ENCODE measurements at regions not wholly inside any gene's neighbourhood (a gene's known extent, or its start where the extent isn't known, plus 50 kb on each side); places are given as distances from the start of the nearest gene placed in this dataset.

DNA sequence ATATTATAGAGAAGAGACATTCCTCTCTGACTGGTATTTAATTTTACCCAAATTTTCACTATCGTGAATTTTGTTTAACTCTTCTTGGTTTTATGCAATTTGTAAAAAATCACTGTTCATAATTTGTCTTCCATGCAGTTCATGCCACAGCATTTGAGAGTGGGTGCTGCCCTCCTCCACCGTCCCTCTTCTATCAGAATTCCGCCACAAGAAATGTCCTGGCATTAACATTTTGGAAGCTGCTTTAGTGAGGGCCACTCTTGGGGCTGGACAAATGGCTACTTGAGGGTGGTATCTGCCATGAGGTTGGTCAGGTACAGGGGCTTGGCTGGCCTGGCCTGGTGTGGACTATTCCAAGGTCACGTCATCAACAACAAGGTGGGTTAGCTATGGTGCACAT is 68.3 kb upstream of the CLDN5 start (continued):
- TF ChIP-seq ELF1 (IDR thresholded peaks at IDR 0.05; ENCODE audit: borderline replicate concordance, low read depth), result no peak
- no peak for TF ChIP-seq FOSL1 (IDR thresholded peaks at IDR 0.05; ENCODE audit: low read depth)
- no peak for TF ChIP-seq TCF7L2 (IDR thresholded peaks at IDR 0.05; ENCODE audit: borderline replicate concordance, extremely low read depth, insufficient read depth, insufficient read length)
- TF ChIP-seq YY1 (IDR thresholded peaks at IDR 0.05; ENCODE audit: extremely low read depth, insufficient replicate concordance, low read depth, low read length), result no peak
- no peak for TF ChIP-seq ZFX (IDR thresholded peaks at IDR 0.05)
- no peak for TF ChIP-seq CBX3 (IDR thresholded peaks at IDR 0.05; ENCODE audit: low read depth)

DNA sequence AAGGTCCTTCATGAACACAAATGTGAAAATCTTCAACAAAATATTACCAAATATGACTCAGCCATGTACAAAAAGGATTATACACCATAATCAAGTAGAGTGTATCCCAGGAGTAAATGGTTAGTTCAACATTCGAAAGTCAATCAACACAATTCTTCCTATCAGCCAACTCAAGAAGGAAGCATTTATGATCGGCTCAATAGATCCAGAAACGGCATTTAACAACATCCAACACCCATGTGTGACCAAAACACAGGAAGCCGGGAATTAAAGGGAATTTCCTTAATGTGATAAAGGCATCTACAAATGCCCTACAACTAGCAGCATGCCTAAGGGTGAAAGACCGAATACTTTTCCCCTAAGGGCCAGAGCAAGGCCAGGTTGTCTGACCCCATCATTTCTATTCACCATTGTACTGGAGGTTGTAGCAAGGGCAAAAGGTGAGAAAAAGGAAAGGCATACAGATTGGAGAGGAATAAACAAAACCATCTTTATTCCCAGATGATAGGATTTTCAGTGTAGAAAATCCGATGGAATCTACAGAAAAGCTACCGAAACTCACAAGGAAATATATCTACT is 69.9 kb upstream of the CLDN5 start:
- ChIA-PET POLR2A (no interaction called here), CTCF (no interaction called here), RAD21 (ENCODE audit: low non-redundant PET in 1 of 2, low total read pairs in 2 of 2, uncharacterized antibody in 2 of 2, unreplicated experiment in 2 of 2) (interaction anchor here in 1 of 2 experiments (0.6 kb wide), 1 partner anchor 32 kb away, joined by 3 read pairs; no protein-coding TSS in a partner anchor)
- ATAC-seq (no peak), DNase-seq (ENCODE audit: low read depth, low spot score) (no peak)
- Histone ChIP-seq H3K36me3 (ENCODE audit: control insufficient read depth in 1 of 2, insufficient read depth in 2 of 2, low read length in 2 of 2) (no peaks in the 10 kb centered on the region), H2AFZ (ENCODE audit: low read depth, low read length, poor library complexity, severe bottlenecking) (no peak overlapping the region), H3K4me2 (ENCODE audit: low read length) (no peak overlapping the region), H3K4me3 (replicated peaks in 1 of 2; ENCODE audit: low read depth in 1 of 2, low read length in 2 of 2) (no peak overlapping the region), H3K79me2 (ENCODE audit: insufficient read depth, low read length) (no peaks in the 10 kb centered on the region), H3K4me1 (ENCODE audit: control insufficient read depth in 1 of 2, insufficient read depth in 2 of 2, low read length in 2 of 2) (peaks cover 0 to 6% of the 10 kb centered on the region in 2 experiments; a peak in 1 of 4 replicates), H4K20me1 (ENCODE audit: insufficient read depth) (no peaks in the 10 kb centered on the region), H3K27me3 (ENCODE audit: insufficient read depth, low read length) (no peaks in the 10 kb centered on the region; the same call in 1 of the 2 replicates), H3K9ac (ENCODE audit: low read length) (no peak overlapping the region), H3K9me2 (ENCODE audit: insufficient read depth) (no peaks in the 10 kb centered on the region), H3K9me3 (ENCODE audit: control insufficient read depth in 1 of 2, insufficient read depth in 1 of 2, low read depth in 1 of 2, low read length in 2 of 2) (no peaks in the 10 kb centered on the region), H3K27ac (ENCODE audit: low read depth, low read length) (no peak overlapping the region)
- intact Hi-C loops (cut with micrococcal nuclease), result no loop called here
- no TSS peak for BruUV-seq (replicated peaks)
- TF ChIP-seq EGR1 (IDR thresholded peaks at IDR 0.05; ENCODE audit: low read depth), result no peak
- no peak for TF ChIP-seq POLR2AphosphoS5 (IDR thresholded peaks at IDR 0.05; ENCODE audit: low read depth, low read length)
- TF ChIP-seq, protein P1, sequence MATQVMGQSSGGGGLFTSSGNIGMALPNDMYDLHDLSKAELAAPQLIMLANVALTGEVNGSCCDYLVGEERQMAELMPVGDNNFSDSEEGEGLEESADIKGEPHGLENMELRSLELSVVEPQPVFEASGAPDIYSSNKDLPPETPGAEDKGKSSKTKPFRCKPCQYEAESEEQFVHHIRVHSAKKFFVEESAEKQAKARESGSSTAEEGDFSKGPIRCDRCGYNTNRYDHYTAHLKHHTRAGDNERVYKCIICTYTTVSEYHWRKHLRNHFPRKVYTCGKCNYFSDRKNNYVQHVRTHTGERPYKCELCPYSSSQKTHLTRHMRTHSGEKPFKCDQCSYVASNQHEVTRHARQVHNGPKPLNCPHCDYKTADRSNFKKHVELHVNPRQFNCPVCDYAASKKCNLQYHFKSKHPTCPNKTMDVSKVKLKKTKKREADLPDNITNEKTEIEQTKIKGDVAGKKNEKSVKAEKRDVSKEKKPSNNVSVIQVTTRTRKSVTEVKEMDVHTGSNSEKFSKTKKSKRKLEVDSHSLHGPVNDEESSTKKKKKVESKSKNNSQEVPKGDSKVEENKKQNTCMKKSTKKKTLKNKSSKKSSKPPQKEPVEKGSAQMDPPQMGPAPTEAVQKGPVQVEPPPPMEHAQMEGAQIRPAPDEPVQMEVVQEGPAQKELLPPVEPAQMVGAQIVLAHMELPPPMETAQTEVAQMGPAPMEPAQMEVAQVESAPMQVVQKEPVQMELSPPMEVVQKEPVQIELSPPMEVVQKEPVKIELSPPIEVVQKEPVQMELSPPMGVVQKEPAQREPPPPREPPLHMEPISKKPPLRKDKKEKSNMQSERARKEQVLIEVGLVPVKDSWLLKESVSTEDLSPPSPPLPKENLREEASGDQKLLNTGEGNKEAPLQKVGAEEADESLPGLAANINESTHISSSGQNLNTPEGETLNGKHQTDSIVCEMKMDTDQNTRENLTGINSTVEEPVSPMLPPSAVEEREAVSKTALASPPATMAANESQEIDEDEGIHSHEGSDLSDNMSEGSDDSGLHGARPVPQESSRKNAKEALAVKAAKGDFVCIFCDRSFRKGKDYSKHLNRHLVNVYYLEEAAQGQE (IDR thresholded peaks at IDR 0.05; ENCODE audit: low read depth), result no peak
- TF ChIP-seq EZH2 (IDR thresholded peaks at IDR 0.05), result no peak
- TF ChIP-seq, protein P2, sequence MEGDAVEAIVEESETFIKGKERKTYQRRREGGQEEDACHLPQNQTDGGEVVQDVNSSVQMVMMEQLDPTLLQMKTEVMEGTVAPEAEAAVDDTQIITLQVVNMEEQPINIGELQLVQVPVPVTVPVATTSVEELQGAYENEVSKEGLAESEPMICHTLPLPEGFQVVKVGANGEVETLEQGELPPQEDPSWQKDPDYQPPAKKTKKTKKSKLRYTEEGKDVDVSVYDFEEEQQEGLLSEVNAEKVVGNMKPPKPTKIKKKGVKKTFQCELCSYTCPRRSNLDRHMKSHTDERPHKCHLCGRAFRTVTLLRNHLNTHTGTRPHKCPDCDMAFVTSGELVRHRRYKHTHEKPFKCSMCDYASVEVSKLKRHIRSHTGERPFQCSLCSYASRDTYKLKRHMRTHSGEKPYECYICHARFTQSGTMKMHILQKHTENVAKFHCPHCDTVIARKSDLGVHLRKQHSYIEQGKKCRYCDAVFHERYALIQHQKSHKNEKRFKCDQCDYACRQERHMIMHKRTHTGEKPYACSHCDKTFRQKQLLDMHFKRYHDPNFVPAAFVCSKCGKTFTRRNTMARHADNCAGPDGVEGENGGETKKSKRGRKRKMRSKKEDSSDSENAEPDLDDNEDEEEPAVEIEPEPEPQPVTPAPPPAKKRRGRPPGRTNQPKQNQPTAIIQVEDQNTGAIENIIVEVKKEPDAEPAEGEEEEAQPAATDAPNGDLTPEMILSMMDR (IDR thresholded peaks at IDR 0.05 in 2 of 3, conservative IDR thresholded peaks at IDR 0.05 in 1 of 3; ENCODE audit: borderline replicate concordance in 1 of 3, insufficient read depth in 1 of 3, low read depth in 2 of 3, low read length in 2 of 3), result no peak
- TF ChIP-seq CEBPB (IDR thresholded peaks at IDR 0.05; ENCODE audit: low read depth), result no peak
- no peak for TF ChIP-seq TCF7L2 (IDR thresholded peaks at IDR 0.05; ENCODE audit: borderline replicate concordance, extremely low read depth, insufficient read depth, insufficient read length)
- TF ChIP-seq ELF1 (IDR thresholded peaks at IDR 0.05; ENCODE audit: borderline replicate concordance, low read depth), result no peak
- TF ChIP-seq CBX3 (IDR thresholded peaks at IDR 0.05; ENCODE audit: low read depth), result no peak
- TF ChIP-seq, protein P3, sequence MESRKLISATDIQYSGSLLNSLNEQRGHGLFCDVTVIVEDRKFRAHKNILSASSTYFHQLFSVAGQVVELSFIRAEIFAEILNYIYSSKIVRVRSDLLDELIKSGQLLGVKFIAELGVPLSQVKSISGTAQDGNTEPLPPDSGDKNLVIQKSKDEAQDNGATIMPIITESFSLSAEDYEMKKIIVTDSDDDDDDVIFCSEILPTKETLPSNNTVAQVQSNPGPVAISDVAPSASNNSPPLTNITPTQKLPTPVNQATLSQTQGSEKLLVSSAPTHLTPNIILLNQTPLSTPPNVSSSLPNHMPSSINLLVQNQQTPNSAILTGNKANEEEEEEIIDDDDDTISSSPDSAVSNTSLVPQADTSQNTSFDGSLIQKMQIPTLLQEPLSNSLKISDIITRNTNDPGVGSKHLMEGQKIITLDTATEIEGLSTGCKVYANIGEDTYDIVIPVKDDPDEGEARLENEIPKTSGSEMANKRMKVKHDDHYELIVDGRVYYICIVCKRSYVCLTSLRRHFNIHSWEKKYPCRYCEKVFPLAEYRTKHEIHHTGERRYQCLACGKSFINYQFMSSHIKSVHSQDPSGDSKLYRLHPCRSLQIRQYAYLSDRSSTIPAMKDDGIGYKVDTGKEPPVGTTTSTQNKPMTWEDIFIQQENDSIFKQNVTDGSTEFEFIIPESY (IDR thresholded peaks at IDR 0.05; ENCODE audit: extremely low read depth, insufficient replicate concordance, low read length), result no peak
- TF ChIP-seq ZNF274 (IDR thresholded peaks at IDR 0.05; ENCODE audit: low read depth, low read length), result no peak
- TF ChIP-seq, protein P4, sequence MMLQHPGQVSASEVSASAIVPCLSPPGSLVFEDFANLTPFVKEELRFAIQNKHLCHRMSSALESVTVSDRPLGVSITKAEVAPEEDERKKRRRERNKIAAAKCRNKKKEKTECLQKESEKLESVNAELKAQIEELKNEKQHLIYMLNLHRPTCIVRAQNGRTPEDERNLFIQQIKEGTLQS (IDR thresholded peaks at IDR 0.05), result no peak
- TF ChIP-seq, protein P5, sequence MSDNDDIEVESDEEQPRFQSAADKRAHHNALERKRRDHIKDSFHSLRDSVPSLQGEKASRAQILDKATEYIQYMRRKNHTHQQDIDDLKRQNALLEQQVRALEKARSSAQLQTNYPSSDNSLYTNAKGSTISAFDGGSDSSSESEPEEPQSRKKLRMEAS (IDR thresholded peaks at IDR 0.05), result no peak
- TF ChIP-seq ZFX (IDR thresholded peaks at IDR 0.05), result no peak
- TF ChIP-seq POLR2A (IDR thresholded peaks at IDR 0.05; ENCODE audit: borderline replicate concordance, extremely low read depth, insufficient read depth, insufficient read length), result no peak
